ENCODE measurements at regions not wholly inside any gene's neighbourhood (a gene's known extent, or its start where the extent isn't known, plus 50 kb on each side); places are given as distances from the start of the nearest gene placed in this dataset.

GRCh38 chr5:43996221-43996620, 393.0 kb downstream of the FGF10 start:
- TF ChIP-seq CTCF (IDR thresholded peaks at IDR 0.05) (no peak), ZFX (IDR thresholded peaks at IDR 0.05; ENCODE audit: borderline replicate concordance) (no peak)

All from 22Rv1 (cell line).